Esophagus squamous epithelium (tissue), 4 donors: ENCODE measurements at regions not wholly inside any gene's neighbourhood (a gene's known extent, or its start where the extent isn't known, plus 50 kb on each side); places are given as distances from the start of the nearest gene placed in this dataset.

Experiments
- POLR2A ChIP-seq, 4 donors: fragments of 450-650 bp; IDR thresholded peaks; one replicate each; pipeline ENCODE4 v1.6.1; 2017; ENCODE audit warnings: antibody characterized with exemption in 4 of 4, mild to moderate bottlenecking in 4 of 4, moderate library complexity in 3 of 4
- TF ChIP-seq, protein P1 (sequence below), 6 experiments: fragments of 450-650 bp in 4 of 6; fragments of 200-600 bp in 2 of 6; sonication (generic) in 2 of 6; IDR thresholded peaks; one replicate each; pipeline ENCODE4 v1.5.1; 2016 to 2019; ENCODE audit warnings: antibody characterized with exemption in 6 of 6, mild to moderate bottlenecking in 4 of 6, moderate library complexity in 4 of 6

- TF ChIP-seq, protein P1, sequence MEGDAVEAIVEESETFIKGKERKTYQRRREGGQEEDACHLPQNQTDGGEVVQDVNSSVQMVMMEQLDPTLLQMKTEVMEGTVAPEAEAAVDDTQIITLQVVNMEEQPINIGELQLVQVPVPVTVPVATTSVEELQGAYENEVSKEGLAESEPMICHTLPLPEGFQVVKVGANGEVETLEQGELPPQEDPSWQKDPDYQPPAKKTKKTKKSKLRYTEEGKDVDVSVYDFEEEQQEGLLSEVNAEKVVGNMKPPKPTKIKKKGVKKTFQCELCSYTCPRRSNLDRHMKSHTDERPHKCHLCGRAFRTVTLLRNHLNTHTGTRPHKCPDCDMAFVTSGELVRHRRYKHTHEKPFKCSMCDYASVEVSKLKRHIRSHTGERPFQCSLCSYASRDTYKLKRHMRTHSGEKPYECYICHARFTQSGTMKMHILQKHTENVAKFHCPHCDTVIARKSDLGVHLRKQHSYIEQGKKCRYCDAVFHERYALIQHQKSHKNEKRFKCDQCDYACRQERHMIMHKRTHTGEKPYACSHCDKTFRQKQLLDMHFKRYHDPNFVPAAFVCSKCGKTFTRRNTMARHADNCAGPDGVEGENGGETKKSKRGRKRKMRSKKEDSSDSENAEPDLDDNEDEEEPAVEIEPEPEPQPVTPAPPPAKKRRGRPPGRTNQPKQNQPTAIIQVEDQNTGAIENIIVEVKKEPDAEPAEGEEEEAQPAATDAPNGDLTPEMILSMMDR (IDR thresholded peaks at IDR 0.05), result no peak
- TF ChIP-seq POLR2A (IDR thresholded peaks at IDR 0.05), result no peak
These were observed 296.8 kb downstream of the MRPS30 start for GRCh38 chr5:45105491-45105994.
